Stimulated activated CD8-positive, alpha-beta memory T cell treated with anti-CD3 and anti-CD28 coated beads, Interleukin-7, amount 100 ng/mL, for 48 hours (primary cell): ENCODE measurements at regions not wholly inside any gene's neighbourhood (a gene's known extent, or its start where the extent isn't known, plus 50 kb on each side); places are given as distances from the start of the nearest gene placed in this dataset.

Source experiments
- DNase-seq, 2 donors: peaks; one replicate each; pipeline ENCODE4 v3.0.0-alpha.2; 2020; ENCODE audit warnings: low read depth in 1 of 2; ENCODE audit errors: extremely low read depth in 1 of 2

GRCh38 chr14:66056926-66057552 is 429.1 kb upstream of the CCDC196 start:
- DNase-seq: no peak

GRCh38 chr14:66065188-66065587 is 421.0 kb upstream of the CCDC196 start:
- no peak for DNase-seq

GRCh38 chr14:66066981-66067776 is 419.0 kb upstream of the CCDC196 start:
- no peak for DNase-seq

DNA sequence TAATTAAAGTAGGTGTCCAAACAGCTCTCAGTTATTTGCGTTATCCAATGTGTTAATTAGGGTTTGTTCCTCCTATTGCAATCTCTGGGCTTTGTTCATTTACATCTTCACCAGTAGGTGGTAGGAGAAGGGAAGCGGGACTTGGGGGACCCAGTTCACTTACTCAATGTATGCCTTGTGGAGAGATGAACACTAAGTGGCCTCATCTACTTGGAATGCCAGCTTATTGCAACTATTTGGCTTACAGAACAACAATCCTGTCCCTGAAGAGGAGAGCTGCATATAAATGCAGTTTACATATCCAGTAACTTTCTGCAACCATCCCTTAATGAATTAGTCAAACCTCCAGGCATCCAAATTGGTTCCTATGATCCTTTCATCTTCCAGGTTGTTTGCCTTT is 417.1 kb upstream of the CCDC196 start:
- no peak for DNase-seq

DNA sequence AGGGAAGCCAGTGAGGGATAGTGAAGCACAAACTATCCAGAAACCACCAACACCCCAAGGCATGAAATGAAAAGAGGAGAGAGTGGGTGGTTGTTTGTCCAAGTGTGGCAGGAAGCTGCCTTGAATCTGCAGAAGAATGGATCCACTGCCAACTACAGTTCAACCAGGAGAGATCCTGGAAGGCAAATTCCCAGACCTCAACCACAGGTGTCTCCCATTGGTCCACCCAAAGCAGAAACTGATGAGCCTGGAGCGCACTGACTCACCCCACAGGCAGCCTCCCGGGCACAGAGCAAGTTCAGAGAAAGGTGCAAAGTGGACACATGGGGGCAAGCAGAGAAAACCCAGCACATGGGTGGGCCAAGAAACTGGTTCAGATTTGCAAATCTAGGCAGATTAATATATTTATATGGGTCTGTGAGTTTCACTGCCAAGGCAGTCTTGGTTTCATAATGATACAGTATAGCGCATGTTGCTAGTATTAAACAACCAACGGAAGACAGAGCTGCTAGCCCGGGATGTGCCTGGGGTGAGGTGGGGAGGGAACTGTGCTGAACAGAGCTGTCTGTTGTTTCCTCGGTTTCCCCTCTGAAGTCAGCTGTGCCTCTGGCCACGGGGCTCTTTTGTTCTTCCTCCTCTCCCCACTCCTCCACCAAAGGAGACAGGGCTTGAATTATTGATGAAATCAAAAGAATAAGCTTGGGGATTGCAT is 416.2 kb upstream of the CCDC196 start:
- DNase-seq: no peak

DNA sequence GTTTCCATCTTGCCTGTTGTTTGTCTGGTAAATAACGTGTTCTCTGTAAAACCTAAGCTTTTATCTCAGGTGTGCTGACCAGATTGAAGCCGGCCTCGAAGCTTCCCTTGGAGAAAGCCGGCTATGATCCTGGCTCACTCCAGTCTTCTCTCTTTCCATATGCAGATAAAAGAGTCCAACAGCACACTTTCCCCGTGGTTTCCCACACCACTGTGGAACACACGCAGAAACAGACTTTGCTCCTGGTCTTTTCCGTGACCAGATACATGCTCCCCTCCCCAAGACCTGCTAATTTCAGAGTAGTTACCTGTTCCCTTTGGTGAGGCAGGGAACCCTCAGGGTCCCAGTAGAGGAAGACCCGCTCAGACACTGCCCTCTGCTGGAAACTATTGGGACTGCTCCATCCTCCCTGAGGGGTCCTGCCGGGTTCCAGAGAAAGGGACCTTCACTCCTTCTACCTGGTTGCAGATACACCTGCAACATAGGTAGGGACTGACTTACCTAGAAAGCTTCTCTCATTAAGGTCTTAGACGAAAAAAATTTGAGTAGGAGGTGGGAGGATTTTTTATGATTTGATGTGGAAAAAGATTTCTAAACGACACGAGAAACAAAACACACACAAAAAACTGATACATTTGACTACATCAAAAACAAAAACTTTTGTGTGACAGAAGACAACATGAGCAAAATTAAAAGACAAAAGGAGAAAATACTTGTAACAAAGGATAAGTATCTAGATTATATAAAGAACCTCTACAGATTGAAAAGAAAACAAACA is 415.4 kb upstream of the CCDC196 start:
- peak; percentile 23 to 45 for DNase-seq

- DNase-seq: no peak
Observed at GRCh38 chr14:66072190-66073084, 413.7 kb upstream of the CCDC196 start.

GRCh38 chr14:66074537-66074936 is 411.6 kb upstream of the CCDC196 start:
- DNase-seq: no peak

- DNase-seq: no peak
Observed at GRCh38 chr14:66076176-66076575, 410.0 kb upstream of the CCDC196 start.

- no peak for DNase-seq
Observed at GRCh38 chr14:66078006-66078405, 408.2 kb upstream of the CCDC196 start.

DNA sequence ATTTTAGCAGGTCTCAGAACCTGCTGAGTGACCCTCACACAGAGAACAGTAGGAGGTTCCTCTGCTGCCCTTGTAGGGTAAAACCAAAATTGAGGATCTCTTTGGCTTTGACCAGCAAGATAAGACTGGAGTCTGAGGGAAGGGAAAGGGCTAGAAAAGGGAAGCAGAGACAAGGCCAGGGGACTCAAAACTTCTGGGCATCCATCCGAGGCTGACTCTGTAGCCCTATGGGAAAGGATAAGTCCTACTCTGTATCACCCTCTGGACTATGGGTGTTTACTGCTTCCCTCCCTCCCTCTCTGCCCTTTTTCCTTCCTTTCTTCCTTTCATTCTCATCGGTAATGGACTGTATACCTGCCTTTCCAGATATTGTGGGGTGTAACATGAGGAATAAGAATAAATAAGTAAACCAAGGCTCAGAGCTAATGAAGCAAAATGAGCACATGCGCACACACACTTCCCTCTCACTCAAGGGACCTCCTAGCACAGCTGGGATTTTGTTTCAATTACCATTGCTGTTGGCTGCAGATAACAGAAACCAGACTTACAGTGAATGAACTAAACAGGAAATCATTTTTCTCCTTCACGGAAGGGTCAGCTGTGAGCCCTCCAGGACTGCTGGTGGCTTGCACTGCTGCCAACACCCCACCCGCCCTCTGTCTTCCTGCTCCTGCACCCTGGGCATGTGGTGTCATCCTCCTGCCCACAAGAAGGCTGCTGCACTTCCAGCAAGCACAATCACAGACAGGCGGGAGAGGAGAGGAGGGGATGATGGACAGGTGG is 404.4 kb upstream of the CCDC196 start:
- DNase-seq: no peak

- no peak for DNase-seq
Observed at GRCh38 chr14:66085224-66085623, 400.9 kb upstream of the CCDC196 start.

GRCh38 chr14:66085665-66086064 is 400.5 kb upstream of the CCDC196 start:
- no peak for DNase-seq

- no peak for DNase-seq
Observed at GRCh38 chr14:66087231-66087630, 398.9 kb upstream of the CCDC196 start.

- DNase-seq: no peak
Observed at GRCh38 chr14:66088656-66089055, 397.5 kb upstream of the CCDC196 start.

GRCh38 chr14:66092206-66092605 is 394.0 kb upstream of the CCDC196 start:
- no peak for DNase-seq

DNA sequence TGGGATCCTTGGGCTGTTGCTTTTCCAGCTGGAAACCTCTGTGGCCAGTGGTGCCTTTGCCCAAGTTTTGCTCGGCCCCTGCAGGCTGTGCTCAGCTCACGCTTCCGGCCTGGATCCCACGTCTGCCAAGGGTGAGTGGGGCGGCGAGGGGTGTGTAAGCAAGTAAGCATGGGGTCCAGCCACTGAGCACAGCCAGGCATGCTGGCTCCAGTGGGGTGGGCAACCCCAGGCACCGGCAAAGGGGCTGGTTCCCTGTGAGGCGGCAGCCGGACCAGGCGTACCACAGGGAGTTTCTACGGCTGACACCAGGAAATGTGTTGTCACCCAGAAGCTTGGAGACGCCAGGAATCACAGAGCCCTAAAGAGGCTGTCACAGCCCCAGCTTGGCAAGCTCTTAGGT is 393.4 kb upstream of the CCDC196 start:
- DNase-seq: no peak

DNA sequence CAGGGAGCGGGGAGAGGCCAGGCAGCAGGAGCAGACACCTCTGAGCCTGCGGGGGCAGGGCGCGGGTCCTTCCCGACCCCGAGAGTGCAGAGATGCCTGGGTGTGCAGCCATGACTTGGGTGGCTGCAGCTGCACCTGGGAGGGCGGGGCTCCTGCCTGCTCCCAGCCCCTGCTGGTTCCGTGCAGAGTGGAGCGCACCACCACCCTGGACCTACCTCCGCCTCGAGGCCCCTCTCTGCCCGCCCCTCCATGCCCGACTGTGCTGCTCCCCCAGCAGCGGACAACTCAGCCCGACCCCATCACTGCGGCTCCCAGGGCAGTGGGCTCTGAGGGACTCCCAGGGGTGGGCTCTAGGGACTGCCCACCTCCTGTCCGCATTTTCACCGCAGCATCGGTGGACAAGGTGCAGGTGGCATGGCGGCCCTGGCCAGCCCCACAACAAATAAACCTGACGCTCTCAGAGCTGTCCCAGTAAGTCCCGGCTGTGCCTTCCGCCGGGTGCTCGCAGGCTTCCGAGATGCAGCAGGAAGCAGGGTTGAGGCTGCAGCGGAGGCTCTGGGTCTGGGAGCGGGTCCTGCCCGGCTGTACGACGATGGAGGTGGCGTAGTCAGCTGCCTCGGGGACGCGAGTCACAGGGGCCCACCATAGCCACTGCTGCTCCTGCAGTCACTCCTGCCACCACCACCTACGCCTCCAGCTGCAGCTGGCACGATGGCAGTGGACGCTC is 392.0 kb upstream of the CCDC196 start:
- DNase-seq: no peak

- no peak for DNase-seq
Observed at GRCh38 chr14:66099451-66099850, 386.7 kb upstream of the CCDC196 start.
